B cell (primary cell): ENCODE measurements at regions not wholly inside any gene's neighbourhood (a gene's known extent, or its start where the extent isn't known, plus 50 kb on each side); places are given as distances from the start of the nearest gene placed in this dataset.

Source experiments
- CTCF ChIP-seq: fragments of 200-600 bp; IDR thresholded peaks from one replicate; pipeline ENCODE4 v1.8.0; 2022; ENCODE audit warnings: antibody characterized with exemption, mild to moderate bottlenecking
- EZH2 ChIP-seq: IDR thresholded peaks from 2 replicates; pipeline ENCODE4 v1.6.1; 2012; ENCODE audit warnings: borderline replicate concordance, low read depth, mild to moderate bottlenecking, moderate library complexity, low read length; ENCODE audit not compliant: insufficient read depth, poor library complexity, severe bottlenecking

- TF ChIP-seq CTCF (no peak), EZH2 (no peak)
Measured at GRCh38 chr6:81648502-81648901, 104.0 kb downstream of the TENT5A start.
